ENCODE measurements at regions not wholly inside any gene's neighbourhood (a gene's known extent, or its start where the extent isn't known, plus 50 kb on each side); places are given as distances from the start of the nearest gene placed in this dataset.

GRCh38 chr4:83171436-83172039 is 57.0 kb upstream of the PLAC8 start:
- DNase-seq: no peak

- no peak for DNase-seq
Observed at GRCh38 chr4:83170952-83171399, 56.4 kb upstream of the PLAC8 start.
